IMR-90 (cell line): ENCODE measurements at regions not wholly inside any gene's neighbourhood (a gene's known extent, or its start where the extent isn't known, plus 50 kb on each side); places are given as distances from the start of the nearest gene placed in this dataset.

ENCODE experiments used
- ATAC-seq: fragments of 200-7000 bp; cut with Tn5 transposase; 2 replicates; pipeline ENCODE4 v1.9.1; 2020; ENCODE audit warnings: low read depth, mild to moderate bottlenecking, moderate library complexity
- BruUV-seq: library from RNA; stranded (reverse); fragments of 400-500 nt; replicated peaks from 2 replicates; lab custom pipeline; 2021; lab: Mats Ljungman, UMichigan
- CTCF ChIA-PET: fragments of 300-600 bp; formaldehyde crosslinking; extraction: SDS; loops from one replicate; lab custom pipeline; 2021; ENCODE audit warnings: antibody characterized with exemption; lab: Yijun Ruan, JAX
- POLR2A ChIA-PET: fragments of 300-600 bp; sonication (Branson Sonifier 250); formaldehyde crosslinking; loops from one replicate; lab custom pipeline; 2022; ENCODE audit warnings: antibody characterized with exemption; ENCODE audit not compliant: unreplicated experiment; lab: Charles Lee
- DNase-seq: peaks from one replicate; pipeline ENCODE4 v3.0.0; 2013
- H2AFZ ChIP-seq: replicated peaks from 2 replicates; pipeline ENCODE3; 2013; ENCODE audit warnings: low read length, mild to moderate bottlenecking; ENCODE audit not compliant: poor library complexity
- H2AK5ac ChIP-seq: 2 replicates; pipeline ENCODE4 v1.6.1; 2013; ENCODE audit warnings: low read depth, low read length, inconsistent platforms
- H2AK9ac ChIP-seq: replicated peaks from 2 replicates; pipeline ENCODE3; 2013; ENCODE audit warnings: mild to moderate bottlenecking, low read depth, low read length, moderate library complexity; ENCODE audit not compliant: poor library complexity
- H2BK120ac ChIP-seq: 2 replicates; pipeline ENCODE4 v1.6.1; 2013; ENCODE audit warnings: low read depth, low read length, inconsistent platforms
- H2BK15ac ChIP-seq: 3 replicates; pipeline ENCODE4 v1.6.1; 2013; ENCODE audit warnings: low read depth, low read length, inconsistent platforms
- H2BK20ac ChIP-seq: 2 replicates; pipeline ENCODE4 v1.6.1; 2013; ENCODE audit warnings: low read depth, mild to moderate bottlenecking, inconsistent platforms, low read length, moderate library complexity
- H2BK5ac ChIP-seq: 2 replicates; pipeline ENCODE4 v1.6.1; 2013; ENCODE audit warnings: mild to moderate bottlenecking, low read depth, low read length, inconsistent platforms; ENCODE audit not compliant: poor library complexity, severe bottlenecking
- H3K14ac ChIP-seq: replicated peaks from 2 replicates; pipeline ENCODE4 v1.6.1; 2013; ENCODE audit warnings: low read depth, low read length, inconsistent platforms
- H3K18ac ChIP-seq: 2 replicates; pipeline ENCODE4 v1.6.1; 2013; ENCODE audit warnings: low read depth, low read length, control low read depth
- H3K23ac ChIP-seq: 2 replicates; pipeline ENCODE4 v1.6.1; 2013; ENCODE audit warnings: low read depth, low read length, inconsistent platforms
- H3K27ac ChIP-seq: 2 replicates; pipeline ENCODE4 v1.5.1; 2013; ENCODE audit warnings: mild to moderate bottlenecking, control low read depth, low read length; ENCODE audit not compliant: insufficient read depth
- H3K27me3 ChIP-seq: 2 replicates; pipeline ENCODE4 v1.6.1; 2013; ENCODE audit warnings: low read length; ENCODE audit not compliant: control insufficient read depth, insufficient read depth
- H3K36me3 ChIP-seq: 2 replicates; pipeline ENCODE4 v1.6.1; 2013; ENCODE audit warnings: low read length, mixed read lengths; ENCODE audit not compliant: control insufficient read depth, insufficient read depth
- H3K4ac ChIP-seq: 2 replicates; pipeline ENCODE4 v1.6.1; 2013; ENCODE audit warnings: low read depth, low read length, inconsistent platforms
- H3K4me1 ChIP-seq: 2 replicates; pipeline ENCODE4 v1.6.1; 2013; ENCODE audit warnings: low read length, mixed read lengths; ENCODE audit not compliant: control insufficient read depth, insufficient read depth
- H3K4me2 ChIP-seq: 2 replicates; pipeline ENCODE4 v1.6.1; 2013; ENCODE audit warnings: low read depth, mild to moderate bottlenecking, control low read depth, low read length, moderate library complexity
- H3K4me3 ChIP-seq: 2 replicates; pipeline ENCODE4 v1.5.1; 2013; ENCODE audit warnings: low read depth, mild to moderate bottlenecking, control low read depth, low read length, moderate library complexity; ENCODE audit not compliant: insufficient read depth
- H3K56ac ChIP-seq: 2 replicates; pipeline ENCODE4 v1.6.1; 2013; ENCODE audit warnings: low read length, inconsistent platforms; ENCODE audit not compliant: insufficient read depth; ENCODE audit errors: extremely low read depth
- H3K79me1 ChIP-seq, 2 experiments: 2 replicates each; pipeline ENCODE4 v1.6.1; 2013; ENCODE audit warnings: low read length in 2 of 2, inconsistent platforms in 1 of 2, low read depth in 1 of 2
- H3K9ac ChIP-seq: 2 replicates; pipeline ENCODE4 v1.6.1; 2013; ENCODE audit warnings: low read depth, low read length, control low read depth
- H3K9me1 ChIP-seq: 2 replicates; pipeline ENCODE4 v1.6.1; 2013; ENCODE audit warnings: low read length, inconsistent platforms; ENCODE audit not compliant: insufficient read depth
- H3K9me3 ChIP-seq: 2 replicates; pipeline ENCODE4 v1.6.1; 2013; ENCODE audit warnings: low read length; ENCODE audit not compliant: control insufficient read depth, insufficient read depth
- H4K20me1 ChIP-seq: 2 replicates; pipeline ENCODE4 v1.6.1; 2013; ENCODE audit warnings: low read length, inconsistent platforms; ENCODE audit not compliant: insufficient read depth
- H4K5ac ChIP-seq: 2 replicates; pipeline ENCODE4 v1.6.1; 2013; ENCODE audit warnings: mild to moderate bottlenecking, low read depth, low read length, control low read depth
- H4K8ac ChIP-seq, 2 experiments: 2 replicates each; pipeline ENCODE4 v1.6.1; 2013; ENCODE audit warnings: low read depth in 2 of 2, low read length in 2 of 2, control low read depth in 1 of 2, inconsistent platforms in 1 of 2
- H4K91ac ChIP-seq: 2 replicates; pipeline ENCODE4 v1.6.1; 2013; ENCODE audit warnings: low read depth, low read length, inconsistent platforms; ENCODE audit not compliant: insufficient read depth
- BHLHE40 ChIP-seq: fragments of 150-350 bp; IDR thresholded peaks from 2 replicates; pipeline ENCODE4 v1.6.1; 2016; ENCODE audit warnings: mild to moderate bottlenecking, low read depth, low read length
- ELK1 ChIP-seq: fragments of 150-350 bp; IDR thresholded peaks from 2 replicates; pipeline ENCODE4 v1.6.1; 2016; ENCODE audit warnings: low read depth, mild to moderate bottlenecking, low read length, moderate library complexity, borderline replicate concordance
- FOS ChIP-seq: fragments of 150-350 bp; IDR thresholded peaks from 2 replicates; pipeline ENCODE4 v1.6.1; 2016; ENCODE audit warnings: low read depth, low read length
- MAFK ChIP-seq: IDR thresholded peaks from 2 replicates; pipeline ENCODE4 v1.6.1; 2012; ENCODE audit warnings: low read depth, low read length, improper control_type of control experiment
- MXI1 ChIP-seq: IDR thresholded peaks from 2 replicates; pipeline ENCODE4 v1.6.1; 2012; ENCODE audit warnings: low read depth, mild to moderate bottlenecking, low read length, moderate library complexity, borderline replicate concordance
- NFE2L2 ChIP-seq: fragments of 150-350 bp; IDR thresholded peaks from 2 replicates; pipeline ENCODE4 v1.6.1; 2016; ENCODE audit warnings: low read depth, mild to moderate bottlenecking, low read length
- POLR2A ChIP-seq: IDR thresholded peaks from 2 replicates; pipeline ENCODE4 v1.6.1; 2012; ENCODE audit warnings: mild to moderate bottlenecking, low read depth, low read length
- RCOR1 ChIP-seq: IDR thresholded peaks from 2 replicates; pipeline ENCODE4 v1.6.1; 2012; ENCODE audit warnings: mild to moderate bottlenecking, low read length, improper control_type of control experiment; ENCODE audit not compliant: insufficient replicate concordance
- RFX5 ChIP-seq: IDR thresholded peaks from 2 replicates; pipeline ENCODE4 v1.8.0; 2012; ENCODE audit warnings: low read depth, mild to moderate bottlenecking, low read length, moderate library complexity
- SMC3 ChIP-seq: fragments of 150-350 bp; IDR thresholded peaks from 2 replicates; pipeline ENCODE4 v1.6.1; 2016; ENCODE audit warnings: low read depth, mild to moderate bottlenecking, antibody characterized with exemption, low read length, moderate library complexity
- dilution Hi-C: fragments of 300-500 bp; cut with HindIII; formaldehyde crosslinking; loops from one replicate; pipeline ENCODE4 v1.14.3; 2018; ENCODE audit warnings: low sequenced_read_pairs; ENCODE audit not compliant: unreplicated experiment
- in situ Hi-C: fragments of 300-500 bp; cut with MboI; formaldehyde crosslinking; loops from 3 replicates; pipeline ENCODE4 v1.14.3; 2019; ENCODE audit warnings: low sequenced_read_pairs, inconsistent platforms, mixed read lengths
- intact Hi-C: fragments of 100-400 bp; cut with micrococcal nuclease; formaldehyde crosslinking; loops from 2 replicates; pipeline ENCODE4 v1.10.0; 2022
- TF ChIP-seq, protein P1 (sequence below): fragments of 150-350 bp; IDR thresholded peaks from 2 replicates; pipeline ENCODE4 v1.6.1; 2017; ENCODE audit warnings: mild to moderate bottlenecking, antibody characterized with exemption, low read length, low read depth
- TF ChIP-seq, protein P2 (sequence below): conservative IDR thresholded peaks from 2 replicates; pipeline ENCODE4 v1.5.1; 2012; ENCODE audit warnings: mild to moderate bottlenecking, low read depth, low read length, improper control_type of control experiment

DNA sequence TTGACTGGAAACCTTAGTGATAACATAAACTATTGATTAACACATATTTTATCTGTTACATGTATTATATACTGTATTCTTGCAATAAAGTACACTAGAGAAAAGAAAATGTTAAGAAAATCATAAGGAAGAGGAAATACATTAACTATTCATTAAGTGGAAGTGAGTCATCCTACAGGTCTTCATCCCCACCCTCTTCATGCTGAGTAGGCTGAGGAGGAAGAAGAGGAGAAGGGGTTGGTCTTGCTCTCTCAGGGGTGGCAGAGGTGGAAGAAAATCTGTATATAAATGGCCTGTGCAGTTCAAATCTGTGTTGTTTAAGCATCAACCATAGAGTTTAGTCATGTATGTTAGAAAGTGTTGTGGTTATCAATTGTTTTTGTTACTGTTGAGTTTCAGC, 66.1 kb upstream of the CHODL start:
- Histone ChIP-seq H2AK5ac (no peak overlapping the region), H2AFZ (no peak overlapping the region), H3K56ac (no peak overlapping the region), H4K8ac (no peak overlapping the region), H2BK120ac (no peak overlapping the region), H3K9me1 (no peaks in the 10 kb centered on the region), H4K5ac (no peak overlapping the region), H3K4me1 (no peaks in the 10 kb centered on the region), H3K9ac (no peak overlapping the region), H3K4me3 (no peak overlapping the region), H2BK15ac (no peak overlapping the region), H3K4ac (no peak overlapping the region), H3K18ac (no peak overlapping the region), H3K27me3 (no peaks in the 10 kb centered on the region), H3K27ac (no peak overlapping the region), H2BK20ac (no peak overlapping the region), H4K20me1 (no peaks in the 10 kb centered on the region), H3K79me1 (no peaks in the 10 kb centered on the region), H2AK9ac (no peak overlapping the region), H3K14ac (no peak overlapping the region), H3K23ac (no peak overlapping the region), H3K4me2 (no peak overlapping the region), H3K9me3 (no peaks in the 10 kb centered on the region), H4K91ac (no peak overlapping the region), H3K36me3 (no peaks in the 10 kb centered on the region), H2BK5ac (no peak overlapping the region)
- intact Hi-C loops: no loop called here
- in situ Hi-C loops: no loop called here
- POLR2A ChIA-PET: no interaction called here
- no peak for DNase-seq
- CTCF ChIA-PET: no interaction called here
- TF ChIP-seq POLR2A (no peak), BHLHE40 (no peak), RFX5 (no peak), FOS (no peak), MAFK (no peak), NFE2L2 (no peak), SMC3 (no peak), MXI1 (no peak), RCOR1 (no peak), ELK1 (no peak)
- TF ChIP-seq, protein P1, sequence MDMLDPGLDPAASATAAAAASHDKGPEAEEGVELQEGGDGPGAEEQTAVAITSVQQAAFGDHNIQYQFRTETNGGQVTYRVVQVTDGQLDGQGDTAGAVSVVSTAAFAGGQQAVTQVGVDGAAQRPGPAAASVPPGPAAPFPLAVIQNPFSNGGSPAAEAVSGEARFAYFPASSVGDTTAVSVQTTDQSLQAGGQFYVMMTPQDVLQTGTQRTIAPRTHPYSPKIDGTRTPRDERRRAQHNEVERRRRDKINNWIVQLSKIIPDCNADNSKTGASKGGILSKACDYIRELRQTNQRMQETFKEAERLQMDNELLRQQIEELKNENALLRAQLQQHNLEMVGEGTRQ: no peak
- TF ChIP-seq, protein P2, sequence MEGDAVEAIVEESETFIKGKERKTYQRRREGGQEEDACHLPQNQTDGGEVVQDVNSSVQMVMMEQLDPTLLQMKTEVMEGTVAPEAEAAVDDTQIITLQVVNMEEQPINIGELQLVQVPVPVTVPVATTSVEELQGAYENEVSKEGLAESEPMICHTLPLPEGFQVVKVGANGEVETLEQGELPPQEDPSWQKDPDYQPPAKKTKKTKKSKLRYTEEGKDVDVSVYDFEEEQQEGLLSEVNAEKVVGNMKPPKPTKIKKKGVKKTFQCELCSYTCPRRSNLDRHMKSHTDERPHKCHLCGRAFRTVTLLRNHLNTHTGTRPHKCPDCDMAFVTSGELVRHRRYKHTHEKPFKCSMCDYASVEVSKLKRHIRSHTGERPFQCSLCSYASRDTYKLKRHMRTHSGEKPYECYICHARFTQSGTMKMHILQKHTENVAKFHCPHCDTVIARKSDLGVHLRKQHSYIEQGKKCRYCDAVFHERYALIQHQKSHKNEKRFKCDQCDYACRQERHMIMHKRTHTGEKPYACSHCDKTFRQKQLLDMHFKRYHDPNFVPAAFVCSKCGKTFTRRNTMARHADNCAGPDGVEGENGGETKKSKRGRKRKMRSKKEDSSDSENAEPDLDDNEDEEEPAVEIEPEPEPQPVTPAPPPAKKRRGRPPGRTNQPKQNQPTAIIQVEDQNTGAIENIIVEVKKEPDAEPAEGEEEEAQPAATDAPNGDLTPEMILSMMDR: no peak
- no TSS peak for BruUV-seq
- dilution Hi-C loops: no loop called here
- ATAC-seq: no peak
